Smooth muscle cell (in vitro differentiated cells): ENCODE measurements at regions not wholly inside any gene's neighbourhood (a gene's known extent, or its start where the extent isn't known, plus 50 kb on each side); places are given as distances from the start of the nearest gene placed in this dataset.

Source experiments
- DNase-seq: peaks from one replicate; lab custom pipeline; 2025; ENCODE audit not compliant: unreplicated experiment; lab: John Stamatoyannopoulos, UW
- H2AFZ ChIP-seq: fragments of 200-600 bp; sonication (generic); 2 replicates; pipeline ENCODE4 v1.6.0; 2016; ENCODE audit warnings: antibody characterized with exemption, low read depth, mild to moderate bottlenecking
- H3F3A ChIP-seq: fragments of 200-600 bp; sonication (generic); 2 replicates; pipeline ENCODE4 v1.6.0; 2017; ENCODE audit warnings: antibody characterized with exemption, low read depth
- H3K27ac ChIP-seq: fragments of 200-600 bp; sonication (generic); 2 replicates; pipeline ENCODE4 v1.5.1; 2016; ENCODE audit warnings: low read depth, mild to moderate bottlenecking
- H3K27me3 ChIP-seq: fragments of 200-600 bp; sonication (generic); 2 replicates; pipeline ENCODE4 v1.6.1; 2016; ENCODE audit warnings: low read depth, mild to moderate bottlenecking
- H3K36me3 ChIP-seq: fragments of 200-600 bp; sonication (generic); 2 replicates; pipeline ENCODE4 v1.5.1; 2016; ENCODE audit warnings: low read depth
- H3K4me1 ChIP-seq: fragments of 200-600 bp; sonication (generic); 2 replicates; pipeline ENCODE4 v1.5.1; 2016; ENCODE audit warnings: low read depth
- H3K4me2 ChIP-seq: fragments of 200-600 bp; sonication (generic); 2 replicates; pipeline ENCODE4 v1.6.0; 2016; ENCODE audit warnings: mild to moderate bottlenecking
- H3K4me3 ChIP-seq: fragments of 200-600 bp; sonication (generic); 2 replicates; pipeline ENCODE4 v1.5.1; 2016; ENCODE audit warnings: mild to moderate bottlenecking
- H3K79me2 ChIP-seq: fragments of 200-600 bp; sonication (generic); 2 replicates; pipeline ENCODE4 v1.6.0; 2016; ENCODE audit warnings: low read depth, mild to moderate bottlenecking
- H3K9ac ChIP-seq: fragments of 200-600 bp; sonication (generic); 2 replicates; pipeline ENCODE4 v1.6.0; 2016; ENCODE audit warnings: low read depth
- H3K9me3 ChIP-seq: fragments of 200-600 bp; sonication (generic); replicated peaks from 2 replicates; pipeline ENCODE4 v1.5.1; 2016; ENCODE audit warnings: low read depth
- H4K20me1 ChIP-seq: fragments of 200-600 bp; sonication (generic); 2 replicates; pipeline ENCODE4 v1.6.0; 2016; ENCODE audit warnings: low read depth
- CTCF ChIP-seq: fragments of 200-600 bp; sonication (generic); IDR thresholded peaks from 2 replicates; pipeline ENCODE4 v1.5.1; 2017; ENCODE audit warnings: borderline replicate concordance, mild to moderate bottlenecking, antibody characterized with exemption; ENCODE audit not compliant: insufficient read depth, poor library complexity, severe bottlenecking
- WGBS: methylation state at CpG from one replicate; pipeline ENCODE4 v1.1.7; 2016; ENCODE audit warnings: low lambda C conversion rate; 5-methylcytosine and 5-hydroxymethylcytosine counted together

- no peak for TF ChIP-seq CTCF
- DNase-seq, result no peak
- no peak overlapping the region for H3K9ac ChIP-seq
- WGBS, result 87% methylated on average over 12 of the region's 12 CpGs
- no peaks in the 10 kb centered on the region for H3K36me3 ChIP-seq
- no peak overlapping the region for H2AFZ ChIP-seq
- no peak overlapping the region for H3K4me2 ChIP-seq
- H3K27ac ChIP-seq, result no peak overlapping the region
- H3K9me3 ChIP-seq, result no peaks in the 10 kb centered on the region
- no peaks in the 10 kb centered on the region for H3F3A ChIP-seq
- H3K4me3 ChIP-seq, result no peak overlapping the region
- H3K79me2 ChIP-seq, result no peaks in the 10 kb centered on the region
- peaks cover 16% of the 10 kb centered on the region for H3K27me3 ChIP-seq
- H4K20me1 ChIP-seq, result no peaks in the 10 kb centered on the region
- H3K4me1 ChIP-seq, result no peaks in the 10 kb centered on the region
Observed at GRCh38 chr12:111212814-111213456, 156.0 kb downstream of the PHETA1 start.

DNA sequence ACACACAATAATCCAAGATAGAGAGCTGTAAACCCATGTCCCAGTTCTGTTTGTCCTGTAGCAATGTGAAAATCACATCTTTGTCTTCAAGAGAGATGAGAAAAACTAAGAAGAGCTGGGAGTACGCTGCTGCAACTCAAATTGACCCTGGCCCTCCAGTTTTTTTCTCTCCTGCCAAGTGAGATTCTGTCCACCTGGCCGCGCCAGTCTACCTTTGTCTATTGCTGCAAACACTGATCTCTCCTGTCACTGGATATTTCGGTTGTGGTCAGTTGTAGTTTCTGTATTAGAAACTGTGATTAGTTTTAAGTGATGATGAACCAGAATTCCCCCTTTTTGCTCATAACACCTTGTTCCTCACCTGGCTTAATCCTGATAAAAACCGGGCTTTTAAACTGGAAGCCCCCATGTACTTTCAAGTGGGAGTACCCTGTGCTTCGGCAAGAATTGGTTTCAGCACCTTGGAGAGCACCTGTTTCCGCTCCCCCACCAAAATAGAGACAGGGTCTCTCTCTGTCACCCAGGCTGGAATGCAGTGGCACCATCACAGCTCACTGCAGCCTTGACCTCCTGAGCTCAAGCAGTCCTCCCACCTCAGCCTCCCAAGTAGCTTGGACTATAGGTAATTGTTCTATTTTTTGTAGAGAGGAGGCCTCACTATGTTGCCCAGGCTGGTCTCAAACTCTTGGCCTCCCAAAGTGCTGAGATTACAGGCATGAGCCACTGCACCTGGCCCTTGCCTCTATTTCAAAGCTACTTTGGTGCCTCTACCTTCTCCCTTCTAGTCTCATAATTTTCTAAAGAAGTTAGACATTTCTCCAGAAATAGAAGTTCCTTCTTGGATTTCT lies 156.8 kb downstream of the PHETA1 start:
- no peak overlapping the region for H3K4me2 ChIP-seq
- WGBS, result 58% methylated on average over 7 of the region's 7 CpGs
- no peaks in the 10 kb centered on the region for H3K79me2 ChIP-seq
- no peak overlapping the region for H2AFZ ChIP-seq
- no peak overlapping the region for H3K9ac ChIP-seq
- no peaks in the 10 kb centered on the region for H3K36me3 ChIP-seq
- no peaks in the 10 kb centered on the region for H4K20me1 ChIP-seq
- no peaks in the 10 kb centered on the region for H3F3A ChIP-seq
- H3K27ac ChIP-seq, result no peak overlapping the region
- TF ChIP-seq CTCF, result no peak
- peaks cover 17% of the 10 kb centered on the region for H3K27me3 ChIP-seq
- no peaks in the 10 kb centered on the region for H3K4me1 ChIP-seq
- DNase-seq, result no peak
- H3K4me3 ChIP-seq, result no peak overlapping the region
- no peaks in the 10 kb centered on the region for H3K9me3 ChIP-seq

DNA sequence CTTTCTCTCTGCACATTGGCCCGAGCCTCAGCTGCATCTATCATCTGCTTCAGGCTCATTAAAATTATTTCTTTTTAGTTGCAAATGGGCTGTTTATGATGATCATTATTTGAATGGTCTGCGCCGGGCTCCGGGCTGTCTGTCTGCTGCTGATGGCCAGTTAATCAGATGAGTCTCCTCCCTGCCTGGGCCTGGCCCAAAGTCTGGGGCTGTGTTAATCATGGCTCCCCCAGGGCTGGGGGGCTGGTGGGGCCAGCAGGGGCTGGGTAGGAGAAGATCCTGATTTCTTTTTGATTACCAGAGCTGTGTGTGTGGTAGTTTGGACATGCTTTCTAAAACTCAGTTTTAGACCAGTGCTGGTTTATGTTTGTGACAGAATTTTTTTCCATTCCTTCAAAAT lies 159.1 kb downstream of the PHETA1 start:
- Histone ChIP-seq H3K36me3 (no peaks in the 10 kb centered on the region), H3K9ac (no peak overlapping the region), H3K27ac (no peak overlapping the region), H3K4me3 (no peak overlapping the region), H3K4me2 (no peak overlapping the region), H3K79me2 (no peaks in the 10 kb centered on the region), H3K9me3 (no peaks in the 10 kb centered on the region), H3F3A (no peaks in the 10 kb centered on the region), H2AFZ (no peak overlapping the region), H3K4me1 (no peaks in the 10 kb centered on the region), H4K20me1 (no peaks in the 10 kb centered on the region), H3K27me3 (peaks cover 11% of the 10 kb centered on the region)
- no peak for DNase-seq
- no peak for TF ChIP-seq CTCF
- WGBS, result 91% methylated on average over 4 of the region's 4 CpGs
